HG03060 (cell line): ENCODE measurements at regions not wholly inside any gene's neighbourhood (a gene's known extent, or its start where the extent isn't known, plus 50 kb on each side); places are given as distances from the start of the nearest gene placed in this dataset.

ENCODE experiments used
- ATAC-seq: cut with Tn5 transposase; IDR thresholded peaks from one replicate; pipeline ENCODE4 v1.9.1; 2021; ENCODE audit warnings: low read depth, moderate number of reproducible peaks; ENCODE audit not compliant: unreplicated experiment

- no peak for ATAC-seq
These were observed 158.9 kb upstream of the ZNF217 start for GRCh38 chr20:53752583-53752970.

GRCh38 chr20:53751620-53752318, 158.1 kb upstream of the ZNF217 start:
- no peak for ATAC-seq

DNA sequence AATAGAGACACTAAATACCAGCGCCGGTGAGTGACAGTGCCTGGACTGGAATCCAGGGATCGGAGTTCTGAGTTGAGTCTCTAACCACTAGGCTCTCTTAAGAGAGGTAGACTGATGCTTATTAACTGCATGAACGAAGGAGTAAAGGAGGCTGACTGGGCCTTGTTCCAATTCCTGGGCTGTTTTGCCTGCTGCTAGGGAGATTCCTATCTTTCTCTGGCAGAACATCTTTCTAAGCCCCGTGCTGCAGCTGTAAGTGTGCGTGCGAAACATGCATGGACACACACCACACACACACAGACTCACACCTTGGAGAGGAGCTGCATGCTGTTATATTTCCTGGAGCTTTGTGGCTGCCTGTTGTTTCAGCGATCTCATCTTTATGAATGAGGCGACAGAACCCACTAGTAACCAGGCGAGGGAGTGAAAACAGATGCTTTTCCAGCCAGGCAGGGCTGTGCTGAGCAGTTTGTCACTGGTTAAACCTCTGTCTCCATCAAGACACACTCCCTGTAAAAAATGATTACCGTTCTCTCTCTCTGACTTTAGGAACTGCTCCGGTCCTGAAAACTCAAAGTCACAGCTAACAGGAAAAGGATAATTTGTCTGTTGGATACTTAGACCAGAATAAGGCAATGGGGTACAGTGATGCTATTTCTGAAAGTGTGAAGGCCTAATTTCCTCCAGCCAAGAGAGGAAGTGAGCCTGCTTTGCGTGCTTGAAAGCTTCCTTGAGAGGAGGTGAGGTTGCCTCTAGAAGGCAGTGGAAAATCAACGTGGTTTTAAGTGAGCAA, 157.4 kb upstream of the ZNF217 start:
- peak; percentile 54 for ATAC-seq

DNA sequence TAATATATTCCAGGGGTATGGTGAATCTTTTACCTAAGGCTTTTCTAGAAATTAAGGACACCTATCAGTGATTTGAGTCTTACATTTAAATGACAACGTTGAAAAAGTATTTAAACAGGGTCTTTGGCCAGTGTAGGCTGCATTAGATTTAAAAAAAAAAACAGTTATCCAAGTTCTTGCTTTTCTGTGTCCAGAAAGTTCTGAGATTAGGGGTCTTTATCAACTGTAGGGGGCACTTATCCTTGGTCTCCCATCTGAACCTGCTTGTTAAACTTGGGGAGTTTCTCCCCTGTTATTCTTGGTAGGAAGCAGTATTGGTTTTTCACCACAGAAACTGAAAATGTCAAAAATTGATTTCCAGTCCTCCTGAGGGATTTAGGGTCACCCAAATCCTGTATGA, 155.9 kb upstream of the ZNF217 start:
- no peak for ATAC-seq

GRCh38 chr20:53748821-53749421, 155.3 kb upstream of the ZNF217 start:
- no peak for ATAC-seq

GRCh38 chr20:53748176-53748575, 154.5 kb upstream of the ZNF217 start:
- no peak for ATAC-seq

- ATAC-seq: no peak
These were observed 150.1 kb upstream of the ZNF217 start for GRCh38 chr20:53743607-53744260.

DNA sequence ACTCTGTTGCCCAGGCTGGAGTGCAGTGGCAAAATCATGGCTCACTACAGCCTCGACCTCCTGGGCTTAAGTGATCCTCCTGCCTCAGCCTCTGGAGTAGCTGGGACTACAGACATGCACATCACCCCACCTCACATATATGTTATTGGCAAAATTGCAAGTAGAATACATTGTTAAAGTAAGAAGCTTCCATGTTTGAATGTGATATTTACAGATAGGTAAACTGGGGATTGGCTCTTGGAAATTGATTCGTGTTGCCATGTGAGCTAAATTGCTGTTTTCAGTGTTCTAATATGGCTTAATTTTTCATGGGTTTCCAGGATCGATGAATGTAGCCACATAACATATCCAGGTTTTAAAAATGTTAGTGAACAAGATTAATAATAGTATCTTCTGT, 149.0 kb upstream of the ZNF217 start:
- no peak for ATAC-seq

- no peak for ATAC-seq
These were observed 148.0 kb upstream of the ZNF217 start for GRCh38 chr20:53741726-53742028.

- ATAC-seq: no peak
These were observed 146.5 kb upstream of the ZNF217 start for GRCh38 chr20:53739799-53740785.

- no peak for ATAC-seq
These were observed 145.5 kb upstream of the ZNF217 start for GRCh38 chr20:53738945-53739798.

GRCh38 chr20:53738039-53738944, 144.7 kb upstream of the ZNF217 start:
- no peak for ATAC-seq

- ATAC-seq: no peak
These were observed 143.9 kb upstream of the ZNF217 start for GRCh38 chr20:53737396-53738038.

DNA sequence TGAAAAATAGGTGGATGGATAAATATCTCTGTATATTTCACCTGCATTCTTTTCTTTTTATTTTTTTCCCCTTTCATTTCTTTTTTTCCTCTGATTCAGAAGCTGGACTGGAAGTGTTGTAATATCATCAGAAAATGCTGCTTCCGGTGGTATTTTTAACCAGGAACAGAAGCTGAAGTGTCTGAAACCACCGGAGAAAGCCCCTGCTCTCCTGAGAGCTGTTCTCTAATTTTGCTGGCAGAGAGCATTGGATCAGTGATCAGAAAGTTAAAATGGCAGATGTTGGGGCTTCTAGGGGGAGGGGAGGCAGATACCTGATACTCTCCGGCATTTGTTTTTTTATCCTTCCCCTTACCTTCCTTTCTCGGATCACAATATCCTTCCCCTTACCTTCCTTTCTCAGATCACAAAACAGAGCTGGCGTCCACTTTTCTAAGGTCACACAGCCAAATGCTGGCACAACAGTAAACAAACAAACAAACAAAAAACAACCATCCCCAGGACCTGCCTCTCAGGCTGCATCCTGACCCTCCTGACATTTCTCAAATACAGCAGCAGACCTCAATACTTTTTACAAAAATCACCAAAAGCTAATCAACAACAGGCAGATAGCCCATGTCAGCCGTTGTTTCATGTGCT, 143.2 kb upstream of the ZNF217 start:
- no peak for ATAC-seq

DNA sequence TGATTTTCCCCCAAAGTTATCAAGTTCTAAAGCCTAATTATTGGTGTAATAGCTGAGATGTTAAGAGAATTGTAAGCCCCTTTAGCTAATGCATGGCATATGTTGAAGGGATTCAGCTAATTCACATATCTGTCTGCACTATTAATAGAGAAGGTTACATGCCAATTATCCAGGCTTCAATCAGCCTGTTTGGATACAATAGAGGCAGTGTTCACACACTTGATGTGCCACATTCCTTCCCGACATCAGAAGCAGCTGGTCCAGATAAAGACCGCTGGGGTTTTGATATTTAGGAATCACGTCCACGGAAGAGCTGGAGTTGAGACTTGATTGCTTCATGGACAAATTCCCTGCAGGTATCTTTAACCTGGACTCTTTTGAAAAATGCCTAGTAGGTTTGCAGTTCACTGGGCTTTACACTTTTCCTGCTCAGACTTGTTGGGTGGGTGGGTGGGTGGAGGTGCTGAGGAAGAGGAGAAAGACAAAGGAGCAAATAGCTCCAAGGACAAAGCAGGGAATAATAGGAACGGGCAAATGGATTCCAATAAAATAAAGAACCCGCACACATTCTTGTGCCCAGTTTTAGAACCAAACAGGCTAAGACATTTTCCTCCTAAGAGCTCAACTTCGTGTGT, 142.6 kb upstream of the ZNF217 start:
- no peak for ATAC-seq

- no peak for ATAC-seq
These were observed 142.0 kb upstream of the ZNF217 start for GRCh38 chr20:53735536-53736050.
